NCI-H1105 (cell line): ENCODE measurements at regions not wholly inside any gene's neighbourhood (a gene's known extent, or its start where the extent isn't known, plus 50 kb on each side); places are given as distances from the start of the nearest gene placed in this dataset.
A peak's percentile ranks its signal among the peaks of the same experiment; 100 is the strongest.

ENCODE experiments used
- DNase-seq: peaks from one replicate; lab custom pipeline; 2025; lab: John Stamatoyannopoulos, UW

- DNase-seq, result no peak
These were observed 186.8 kb upstream of the GLI2 start for GRCh38 chr2:120548627-120549608.

GRCh38 chr2:120549841-120550240, 185.8 kb upstream of the GLI2 start:
- no peak for DNase-seq

DNA sequence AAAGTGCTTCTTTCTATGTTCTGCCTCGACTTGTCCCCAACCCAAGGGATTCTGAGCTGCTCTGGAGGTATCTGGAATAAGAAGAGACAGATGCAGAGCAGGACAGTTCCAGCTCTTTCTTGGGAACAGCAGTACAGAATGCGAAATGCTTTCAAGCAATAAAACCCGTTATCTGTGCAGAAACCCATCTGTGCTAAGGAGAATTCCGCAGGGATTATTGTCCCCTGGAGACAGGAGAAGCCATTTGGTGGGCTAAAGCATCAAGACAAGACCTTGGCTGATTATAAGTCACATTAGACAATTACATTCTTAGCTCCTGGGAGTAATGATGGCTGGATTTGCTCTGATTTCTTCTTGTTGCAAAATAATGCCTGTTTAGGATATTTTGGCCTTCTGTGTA, 185.4 kb upstream of the GLI2 start:
- no peak for DNase-seq

DNA sequence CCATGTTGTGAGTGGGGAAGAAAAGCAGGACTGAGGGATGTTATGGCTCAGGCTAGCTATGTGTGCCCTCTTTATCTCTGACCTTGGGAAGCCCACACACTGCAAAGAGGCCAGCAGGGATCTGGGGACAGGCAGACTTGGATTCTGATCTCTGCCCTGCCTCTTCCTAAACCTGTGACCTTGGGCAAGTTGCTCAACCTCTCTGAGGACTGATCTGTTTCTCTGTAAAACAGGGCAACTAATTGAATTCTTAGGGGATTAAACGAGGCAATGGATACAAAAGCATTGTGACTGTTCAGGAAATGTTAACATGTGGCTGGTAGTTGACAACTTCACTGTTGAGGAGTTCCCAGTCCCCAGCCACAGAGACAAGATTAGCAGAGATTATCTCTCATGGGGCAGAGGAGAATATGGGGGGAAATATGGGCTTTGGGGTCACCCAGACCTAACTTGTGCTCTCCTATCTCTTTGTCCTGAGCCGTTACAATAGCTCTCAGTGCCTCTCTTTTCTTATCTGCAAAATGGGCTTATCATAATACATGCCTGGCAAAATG, 184.7 kb upstream of the GLI2 start:
- no peak for DNase-seq

DNA sequence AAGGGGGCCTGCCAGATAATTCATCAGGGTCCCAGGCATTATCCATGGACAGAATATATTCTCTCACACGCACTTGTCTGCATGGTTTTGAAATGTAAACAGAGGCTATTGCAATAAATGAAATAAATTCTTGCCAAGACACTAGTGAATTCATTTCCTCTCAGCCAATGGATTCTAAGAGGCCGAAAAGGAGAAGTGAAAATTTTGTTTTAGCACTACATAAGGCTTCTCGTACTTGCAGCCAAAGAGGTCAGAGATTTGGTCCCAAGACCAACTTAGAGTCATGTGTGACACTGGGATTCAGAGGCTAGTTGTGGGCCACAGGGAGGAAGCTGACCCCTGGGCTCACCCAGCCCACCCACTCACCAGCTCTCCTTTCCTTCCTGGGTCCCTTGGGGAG, 184.1 kb upstream of the GLI2 start:
- DNase-seq, result no peak

DNA sequence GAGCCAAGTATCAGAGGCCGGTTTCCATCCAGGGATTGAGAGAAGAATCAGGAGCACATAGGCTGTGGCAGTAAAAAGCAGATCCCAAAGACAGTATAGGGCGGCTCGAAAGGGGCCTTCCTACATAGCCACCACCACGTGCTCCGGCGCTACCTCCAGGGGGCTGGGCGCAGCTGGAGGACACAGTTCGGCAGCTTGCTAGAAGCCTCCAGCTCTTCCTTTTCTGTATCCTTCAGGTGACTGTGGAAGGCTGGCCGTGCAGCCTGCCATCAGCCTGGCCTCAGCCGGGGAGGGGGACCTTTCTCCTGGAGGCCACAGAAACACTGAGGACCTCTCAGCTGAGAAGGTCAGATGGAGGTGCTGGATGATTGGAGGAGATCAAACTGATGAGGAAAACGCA, 183.6 kb upstream of the GLI2 start:
- DNase-seq, result no peak

DNA sequence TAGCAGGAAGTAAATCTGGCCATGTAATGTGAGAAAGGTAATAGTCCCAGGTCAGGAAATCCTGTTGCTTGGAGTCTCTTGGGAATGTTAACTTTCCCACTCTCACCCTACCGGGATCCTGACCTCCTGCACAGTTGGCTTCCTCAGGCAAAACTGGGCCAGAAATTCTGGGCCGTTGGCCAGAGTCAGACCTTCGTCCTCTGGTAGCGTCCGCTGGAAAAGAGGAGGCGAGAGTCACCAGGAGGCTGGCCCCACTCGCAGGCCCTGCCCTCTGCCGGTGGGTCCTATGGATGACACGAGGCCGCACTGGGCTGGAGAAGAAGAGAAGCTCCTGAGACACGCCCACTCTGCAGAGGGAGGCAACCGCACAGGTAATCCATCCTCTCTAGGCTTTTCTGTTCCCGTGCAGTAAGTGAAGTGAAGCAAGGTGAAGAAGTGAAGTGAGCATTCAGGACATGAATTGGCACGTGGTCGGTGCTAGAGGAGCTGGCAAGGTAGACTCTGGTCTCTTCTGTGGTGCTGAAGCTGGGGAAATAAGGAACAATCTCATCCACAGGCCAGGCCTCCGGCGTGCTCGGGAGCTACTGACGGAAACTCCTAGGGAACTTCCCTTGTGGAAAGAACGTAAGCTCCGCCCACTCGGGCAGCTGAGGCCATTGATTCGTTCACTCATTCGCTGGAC, 182.7 kb upstream of the GLI2 start:
- DNase-seq, result no peak

- no peak for DNase-seq
These were observed 181.0 kb upstream of the GLI2 start for GRCh38 chr2:120554625-120555032.

DNA sequence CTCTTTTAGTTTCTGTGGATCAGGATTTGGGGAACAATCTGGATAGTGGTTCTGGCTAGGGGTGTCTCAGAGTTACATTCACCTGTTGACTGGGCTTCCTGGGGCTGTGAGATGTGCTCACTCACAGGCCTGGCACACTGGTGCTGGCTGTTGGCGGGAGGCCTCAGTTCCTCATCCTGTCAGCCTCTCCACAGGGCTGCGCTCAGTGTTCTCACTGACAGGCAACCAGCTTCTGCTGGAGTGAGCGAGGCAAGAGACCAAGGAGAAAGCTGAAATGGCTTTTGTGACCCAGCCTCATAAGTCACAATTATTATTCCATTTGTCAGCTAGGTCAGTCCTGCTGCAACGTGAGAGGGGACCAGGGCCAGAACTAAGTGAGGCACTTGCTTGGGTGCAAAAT, 180.6 kb upstream of the GLI2 start:
- DNase-seq, result no peak

DNA sequence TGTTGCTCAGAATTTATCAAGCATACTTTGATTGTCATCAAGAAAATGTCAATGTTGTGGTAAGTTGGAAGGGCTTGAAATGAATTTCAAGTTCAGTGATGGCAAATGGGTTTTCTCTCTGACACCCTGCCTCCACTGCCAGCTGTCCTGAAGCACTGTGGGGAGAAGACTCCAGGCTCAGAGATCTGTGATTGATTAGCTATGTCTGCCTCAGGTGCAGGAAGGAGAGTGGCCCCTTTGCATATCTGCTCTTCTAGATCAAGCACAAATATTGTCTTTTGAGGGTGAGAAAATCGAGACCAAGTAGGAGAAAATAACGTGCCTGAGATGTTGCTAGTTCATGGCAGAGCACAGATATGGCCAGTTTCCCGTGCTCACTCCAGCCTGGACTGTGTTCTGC, 178.8 kb upstream of the GLI2 start:
- no peak for DNase-seq

GRCh38 chr2:120558847-120559246, 176.8 kb upstream of the GLI2 start:
- DNase-seq, result no peak

DNA sequence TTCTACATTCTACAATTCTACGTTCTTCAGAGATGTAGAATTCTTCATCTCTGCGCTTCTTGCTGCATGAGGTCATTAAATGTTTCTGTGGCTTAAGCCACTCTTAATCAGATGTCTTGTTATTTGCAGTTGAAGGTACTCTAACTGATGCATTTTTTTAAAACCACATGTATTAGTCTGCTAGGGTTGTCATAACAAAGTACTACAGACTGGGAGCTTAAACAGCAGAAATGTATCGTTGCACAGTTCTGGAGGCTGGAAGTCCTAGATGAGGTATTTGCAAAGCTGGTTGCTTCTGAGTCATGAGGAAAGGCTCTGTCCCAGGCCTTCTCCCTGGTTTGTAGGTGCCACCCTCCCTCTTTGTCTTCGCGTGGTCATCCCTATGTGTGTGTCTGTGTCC, 176.3 kb upstream of the GLI2 start:
- no peak for DNase-seq

DNA sequence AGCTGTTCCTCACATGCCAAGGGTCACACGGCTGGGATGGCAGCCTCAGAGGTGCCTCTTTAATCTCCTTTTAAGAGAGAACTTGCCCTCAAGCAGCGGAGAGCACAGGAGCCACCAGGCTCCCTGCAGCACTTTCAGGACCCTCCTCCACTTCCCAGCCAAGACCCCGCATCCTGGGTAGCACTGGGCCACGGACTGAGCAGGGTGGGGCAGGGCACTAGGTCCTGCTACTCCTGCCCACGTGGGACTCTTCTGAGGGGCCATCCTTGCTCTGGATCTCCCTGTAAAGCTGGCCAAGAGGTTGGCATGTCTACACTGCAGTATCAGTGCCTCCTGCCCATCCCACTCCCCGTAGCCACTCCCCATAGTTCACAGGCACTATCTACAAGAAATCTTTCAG, 175.3 kb upstream of the GLI2 start:
- no peak for DNase-seq

- DNase-seq, result no peak
These were observed 174.2 kb upstream of the GLI2 start for GRCh38 chr2:120561379-120562035.

DNA sequence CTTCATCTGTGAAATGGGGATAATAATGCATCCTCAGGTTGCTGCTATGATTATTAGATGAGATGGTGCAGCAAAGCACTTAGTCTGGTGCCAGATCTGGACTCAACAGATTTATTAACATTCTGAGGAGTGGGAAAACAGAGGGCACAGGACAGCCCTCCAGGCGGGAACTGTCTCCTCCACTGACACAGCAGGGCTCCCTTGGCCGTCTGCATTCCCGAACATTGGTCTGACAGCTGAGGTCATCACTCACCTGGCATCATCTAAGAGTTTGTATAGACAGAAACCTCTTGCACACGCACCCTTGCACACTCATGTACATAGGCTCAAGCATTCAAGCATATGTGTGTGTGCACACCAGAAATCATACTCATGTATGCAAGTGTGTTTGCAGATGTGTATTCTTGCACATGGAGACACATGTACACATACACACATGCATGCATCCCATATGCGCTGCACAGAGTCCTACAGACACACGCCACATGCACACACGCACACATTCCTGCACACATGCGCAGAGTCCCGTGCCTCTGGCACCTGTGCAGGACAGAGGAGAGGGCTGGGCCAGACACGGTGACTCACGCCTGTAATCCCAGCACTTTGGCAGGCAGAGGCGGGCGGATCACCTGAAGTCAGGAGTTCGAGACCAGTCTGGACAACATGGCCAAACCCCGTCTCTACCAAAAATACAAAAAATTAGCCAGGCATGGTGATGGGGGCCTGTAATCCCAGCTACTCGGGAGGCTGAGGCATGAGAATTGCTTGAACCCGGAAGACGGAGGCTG, 173.3 kb upstream of the GLI2 start:
- no peak for DNase-seq

DNA sequence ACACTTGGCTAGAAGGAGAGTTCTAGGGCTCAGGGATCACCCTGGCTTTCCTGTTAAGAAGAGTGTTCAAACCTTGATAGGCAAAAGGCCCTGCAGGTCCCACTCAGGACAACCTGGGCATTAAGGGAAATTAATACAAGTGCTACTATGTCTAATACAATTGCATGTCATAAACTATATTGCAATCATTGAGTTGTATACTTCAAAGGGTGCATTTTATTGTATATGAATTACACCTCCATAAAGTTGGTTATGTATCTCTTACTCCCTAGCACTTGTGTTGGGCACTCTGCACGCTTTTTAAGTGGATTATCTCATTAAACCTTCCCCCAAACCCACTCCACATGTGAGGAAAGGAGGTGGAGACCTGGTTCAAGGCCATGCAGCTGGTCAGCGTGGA, 172.1 kb upstream of the GLI2 start:
- no peak for DNase-seq

GRCh38 chr2:120564213-120565094, 171.2 kb upstream of the GLI2 start:
- peak; percentile 28 for DNase-seq

GRCh38 chr2:120565095-120565460, 170.6 kb upstream of the GLI2 start:
- no peak for DNase-seq

DNA sequence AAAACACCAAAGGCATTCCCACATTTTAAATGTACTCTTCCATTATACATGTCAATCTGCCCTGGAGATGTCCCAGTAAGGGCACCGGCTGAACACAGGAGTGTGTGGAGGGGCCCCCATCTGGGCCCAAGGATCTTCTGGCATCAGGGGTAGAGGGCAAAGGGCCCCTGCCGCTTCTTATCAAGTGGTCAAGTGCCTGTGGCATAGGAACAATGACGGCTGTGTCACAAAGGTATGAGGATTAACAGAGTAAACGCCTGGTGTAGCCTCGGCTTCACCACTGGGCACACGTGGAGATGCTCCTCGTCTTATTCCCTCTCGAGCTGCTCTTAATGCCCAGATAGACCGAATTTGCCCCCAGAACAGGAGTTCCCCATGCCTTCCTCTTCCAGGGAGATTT, 169.7 kb upstream of the GLI2 start:
- DNase-seq, result no peak

DNA sequence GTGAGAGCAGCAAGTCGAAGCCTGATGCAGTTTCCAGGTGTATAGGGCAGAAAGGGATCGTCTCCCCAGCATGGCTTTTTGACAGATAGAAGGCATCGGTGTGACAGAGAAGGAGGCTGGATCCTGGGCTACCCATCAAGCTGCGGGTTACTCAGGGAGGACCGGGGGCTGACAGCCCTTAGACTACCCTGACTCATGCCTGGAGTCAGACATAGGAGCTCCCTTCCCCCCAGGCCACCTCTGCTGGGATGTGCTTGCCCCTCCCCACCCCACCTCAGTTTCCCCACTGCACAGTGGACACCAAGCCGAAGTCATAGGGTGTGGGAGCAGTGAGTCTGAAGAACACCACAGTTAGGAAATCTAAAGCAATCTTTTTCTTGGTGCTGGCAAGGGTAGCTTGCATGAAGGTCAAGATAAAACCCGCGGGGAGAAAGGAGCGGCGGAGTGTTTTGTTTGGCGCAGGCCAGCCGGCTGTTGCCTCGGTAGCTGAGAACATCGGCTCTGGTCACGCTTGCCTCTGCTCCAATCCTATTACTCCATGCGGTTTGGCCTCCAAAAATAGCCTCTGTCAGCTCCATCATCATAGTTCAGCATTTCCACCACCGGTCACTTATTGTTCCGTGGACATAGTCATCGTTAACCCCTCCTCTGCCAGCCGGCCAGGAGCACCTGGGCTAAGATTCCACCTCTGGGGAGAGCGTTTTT, 169.2 kb upstream of the GLI2 start:
- no peak for DNase-seq
